ENCODE measurements at regions not wholly inside any gene's neighbourhood (a gene's known extent, or its start where the extent isn't known, plus 50 kb on each side); places are given as distances from the start of the nearest gene placed in this dataset.

GRCh38 chr12:62166525-62166924, 93.7 kb upstream of the USP15 start:
- intact Hi-C loops (cut with micrococcal nuclease; ENCODE audit: unreplicated experiment) = no loop called here
- Mint-ChIP-seq H3K36me3 (ENCODE audit: insufficient read depth, unreplicated experiment) (no peaks in the 10 kb centered on the region), H3K4me3 (ENCODE audit: low read depth, unreplicated experiment) (no peak overlapping the region), H3K27me3 (ENCODE audit: unreplicated experiment) (no peaks in the 10 kb centered on the region), H3K27ac (ENCODE audit: unreplicated experiment) (no peak overlapping the region), H3K9me3 (ENCODE audit: low read depth, unreplicated experiment) (no peaks in the 10 kb centered on the region), H3K4me1 (ENCODE audit: low read depth, unreplicated experiment) (no peaks in the 10 kb centered on the region)
- DNase-seq = no peak
- no TSS peak for BruUV-seq (replicated peaks)
- TF ChIP-seq CTCF (IDR thresholded peaks at IDR 0.05; ENCODE audit: unreplicated experiment) = no peak
- CTCF ChIA-PET = interaction anchor here (0.6 kb wide), 1 partner anchor 9 kb away, joined by 3 read pairs; no protein-coding TSS in a partner anchor

GRCh38 chr12:62168411-62168810, 91.8 kb upstream of the USP15 start:
- no peaks in the 10 kb centered on the region for H3K36me3 Mint-ChIP-seq (ENCODE audit: insufficient read depth, unreplicated experiment)
- no peaks in the 10 kb centered on the region for H3K9me3 Mint-ChIP-seq (ENCODE audit: low read depth, unreplicated experiment)
- H3K27ac Mint-ChIP-seq (ENCODE audit: unreplicated experiment) = no peak overlapping the region
- intact Hi-C loops (cut with micrococcal nuclease; ENCODE audit: unreplicated experiment) = no loop called here
- CTCF ChIA-PET = no interaction called here
- H3K4me3 Mint-ChIP-seq (ENCODE audit: low read depth, unreplicated experiment) = no peak overlapping the region
- no peak for DNase-seq
- TF ChIP-seq CTCF (IDR thresholded peaks at IDR 0.05; ENCODE audit: unreplicated experiment) = no peak
- no peaks in the 10 kb centered on the region for H3K4me1 Mint-ChIP-seq (ENCODE audit: low read depth, unreplicated experiment)
- H3K27me3 Mint-ChIP-seq (ENCODE audit: unreplicated experiment) = no peaks in the 10 kb centered on the region
- no TSS peak for BruUV-seq (replicated peaks)

DNA sequence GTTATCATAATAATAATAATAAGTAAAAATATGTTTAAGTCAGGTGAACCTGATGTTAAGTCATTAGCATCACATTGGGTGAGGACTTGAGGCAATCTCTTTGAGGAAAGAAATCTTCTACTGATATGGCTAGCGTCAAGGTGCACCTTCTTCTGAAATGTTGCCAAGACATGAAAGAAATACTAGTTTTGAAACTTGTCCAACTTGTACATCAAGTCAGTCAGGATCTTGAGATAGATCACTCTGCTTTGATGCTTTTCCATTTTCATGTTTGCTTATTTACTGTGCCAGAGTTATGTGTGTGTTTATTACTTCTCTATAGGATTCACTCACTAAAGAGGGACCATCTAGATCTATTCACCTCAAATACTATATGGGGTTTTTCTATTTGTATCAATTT, 90.0 kb upstream of the USP15 start:
- no peaks in the 10 kb centered on the region for H3K4me1 Mint-ChIP-seq (ENCODE audit: low read depth, unreplicated experiment)
- H3K27me3 Mint-ChIP-seq (ENCODE audit: unreplicated experiment) = no peaks in the 10 kb centered on the region
- DNase-seq = no peak
- no TSS peak for BruUV-seq (replicated peaks)
- CTCF ChIA-PET = no interaction called here
- H3K9me3 Mint-ChIP-seq (ENCODE audit: low read depth, unreplicated experiment) = no peaks in the 10 kb centered on the region
- no peak for TF ChIP-seq CTCF (IDR thresholded peaks at IDR 0.05; ENCODE audit: unreplicated experiment)
- H3K27ac Mint-ChIP-seq (ENCODE audit: unreplicated experiment) = no peak overlapping the region
- H3K4me3 Mint-ChIP-seq (ENCODE audit: low read depth, unreplicated experiment) = no peak overlapping the region
- H3K36me3 Mint-ChIP-seq (ENCODE audit: insufficient read depth, unreplicated experiment) = no peaks in the 10 kb centered on the region
- intact Hi-C loops (cut with micrococcal nuclease; ENCODE audit: unreplicated experiment) = no loop called here

DNA sequence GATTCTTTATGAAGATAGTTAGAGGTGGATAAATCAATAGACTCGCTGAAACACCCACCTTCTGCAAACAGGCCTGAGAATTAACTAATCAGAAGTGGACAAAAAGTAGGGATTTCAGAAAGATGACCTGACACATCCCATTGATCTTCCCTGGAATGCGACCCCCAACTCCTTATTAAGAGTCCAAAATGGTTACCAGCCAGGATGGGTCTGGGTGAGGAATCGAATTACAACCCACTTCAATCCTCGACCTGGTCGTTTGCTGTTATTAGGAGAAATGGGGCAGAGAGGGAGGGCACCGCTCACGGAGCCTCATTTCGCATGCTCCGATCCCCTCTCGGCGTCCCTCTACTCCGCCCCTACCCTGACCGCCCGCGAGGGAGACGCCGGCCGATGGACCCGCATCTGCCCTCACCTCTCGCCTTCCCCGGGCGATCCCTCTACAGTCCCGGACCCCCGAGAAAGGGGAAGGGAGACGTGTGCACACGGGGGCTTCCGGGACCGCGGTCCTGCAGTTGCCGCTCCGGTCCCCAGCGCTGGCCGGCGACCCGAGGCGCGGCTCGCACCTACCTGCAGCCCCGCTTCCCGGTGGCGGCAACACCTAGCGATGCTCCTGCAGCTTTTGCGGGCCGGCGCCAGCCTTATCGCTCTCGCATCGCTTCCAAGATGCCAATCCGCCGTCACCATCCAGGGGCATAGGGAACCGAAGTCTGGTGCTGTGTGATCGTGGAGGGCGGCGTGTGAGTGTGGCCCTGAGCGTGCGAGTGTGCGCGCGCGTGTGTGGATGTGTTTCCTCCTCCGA, 69.3 kb upstream of the USP15 start:
- peak overlapping the region; percentile 72 for H3K4me3 Mint-ChIP-seq (ENCODE audit: low read depth, unreplicated experiment)
- peaks cover 18% of the 10 kb centered on the region for H3K36me3 Mint-ChIP-seq (ENCODE audit: insufficient read depth, unreplicated experiment)
- H3K27me3 Mint-ChIP-seq (ENCODE audit: unreplicated experiment) = peaks cover 23% of the 10 kb centered on the region
- intact Hi-C loops (cut with micrococcal nuclease; ENCODE audit: unreplicated experiment) = loop anchor here (5.0 to 10.0 kb wide), 3 partner anchors 536 to 1696 kb away; no protein-coding TSS in a partner anchor
- peaks cover 9% of the 10 kb centered on the region for H3K4me1 Mint-ChIP-seq (ENCODE audit: low read depth, unreplicated experiment)
- CTCF ChIA-PET = no interaction called here
- no peaks in the 10 kb centered on the region for H3K9me3 Mint-ChIP-seq (ENCODE audit: low read depth, unreplicated experiment)
- H3K27ac Mint-ChIP-seq (ENCODE audit: unreplicated experiment) = no peak overlapping the region
- DNase-seq = peak; percentile 40
- no peak for TF ChIP-seq CTCF (IDR thresholded peaks at IDR 0.05; ENCODE audit: unreplicated experiment)
- BruUV-seq (replicated peaks) = no TSS peak

Measured in Calu3 (cell line).